A549 (cell line): ENCODE measurements at regions not wholly inside any gene's neighbourhood (a gene's known extent, or its start where the extent isn't known, plus 50 kb on each side); places are given as distances from the start of the nearest gene placed in this dataset.

Source experiments
- ATAC-seq, 2 experiments: fragments of 200-7000 bp in 1 of 2; fragments of >200 bp in 1 of 2; cut with Nextera tagmentation in 1 of 2; cut with Tn5 transposase in 1 of 2; 3 replicates each; pipeline versions ENCODE4 v1.8.0 to v1.9.1; 2018 to 2020; ENCODE audit warnings: mild to moderate bottlenecking in 1 of 2, moderate library complexity in 1 of 2
- CTCF ChIA-PET: fragments of 300-600 bp; sonication (Branson Sonifier 250); formaldehyde crosslinking; extraction: SDS; loops from one replicate; lab custom pipeline; 2021; ENCODE audit warnings: antibody characterized with exemption, inconsistent platforms; lab: Yijun Ruan, JAX
- POLR2A ChIA-PET: fragments of 350-600 bp; formaldehyde crosslinking; extraction: SDS; loops from one replicate; lab custom pipeline; 2021; ENCODE audit warnings: antibody characterized with exemption, inconsistent platforms; lab: Yijun Ruan, JAX
- DNase-seq, 2 experiments: peaks; one replicate each; pipeline versions ENCODE4 v3.0.0 to v3.0.0-alpha.2; 2011 to 2016; ENCODE audit warnings: low read depth in 1 of 2, low spot score in 1 of 2
- FAIRE-seq: peaks from 2 replicates; lab custom pipeline; 2011; peaks lifted over from hg19 to GRCh38; lab: Jason Lieb, UNC
- H3K27ac ChIP-seq, 2 experiments: fragments of >200 bp; sonication (Bioruptor Twin); formaldehyde crosslinking; 3 replicates each; pipeline ENCODE4 v1.5.1; 2016 to 2017
- H3K4me1 ChIP-seq: fragments of >200 bp; sonication (Bioruptor Twin); formaldehyde crosslinking; 3 replicates; pipeline ENCODE4 v1.6.1; 2016
- H3K4me2 ChIP-seq: fragments of >200 bp; sonication (Bioruptor Twin); formaldehyde crosslinking; 3 replicates; pipeline ENCODE4 v1.6.1; 2016
- H3K4me3 ChIP-seq: fragments of >200 bp; sonication (Bioruptor Twin); formaldehyde crosslinking; 3 replicates; pipeline ENCODE4 v1.5.1; 2016
- H3K9me3 ChIP-seq: fragments of >200 bp; sonication (Bioruptor Twin); formaldehyde crosslinking; 3 replicates; pipeline ENCODE4 v1.6.1; 2016
- BHLHE40 ChIP-seq: IDR thresholded peaks from 2 replicates; pipeline ENCODE4 v1.6.1; 2012; ENCODE audit warnings: low read depth, low read length, inconsistent platforms
- CHD4 ChIP-seq: fragments of 200-600 bp; sonication (generic); IDR thresholded peaks from 2 replicates; pipeline ENCODE4 v1.6.1; 2016; ENCODE audit warnings: antibody characterized with exemption, mild to moderate bottlenecking, borderline replicate concordance
- EHMT2 ChIP-seq: fragments of 200-600 bp; sonication (generic); IDR thresholded peaks from 2 replicates; pipeline ENCODE4 v1.6.1; 2016; ENCODE audit warnings: antibody characterized with exemption, low read depth, mild to moderate bottlenecking, moderate library complexity
- FOXS1 ChIP-seq: fragments of 250-450 bp; sonication (Bioruptor Pico); IDR thresholded peaks from 2 replicates; pipeline ENCODE4 v1.5.0; 2020; ENCODE audit warnings: mild to moderate bottlenecking, moderate library complexity
- JUNB ChIP-seq: fragments of >200 bp; sonication (Bioruptor Twin); formaldehyde crosslinking; IDR thresholded peaks from 2 replicates; pipeline ENCODE4 v1.6.1; 2016
- NPAS2 ChIP-seq: fragments of 250-450 bp; sonication (Bioruptor Pico); IDR thresholded peaks from 2 replicates; pipeline ENCODE4 v1.8.0; 2022; ENCODE audit warnings: mild to moderate bottlenecking, moderate library complexity, borderline replicate concordance
- NR3C1 ChIP-seq: fragments of >200 bp; sonication (Bioruptor Twin); formaldehyde crosslinking; IDR thresholded peaks from 3 replicates; pipeline ENCODE4 v1.6.1; 2017
- PHF8 ChIP-seq: fragments of 200-600 bp; sonication (generic); IDR thresholded peaks from 2 replicates; pipeline ENCODE4 v1.6.1; 2016; ENCODE audit warnings: low read depth, mild to moderate bottlenecking, antibody characterized with exemption, moderate library complexity, borderline replicate concordance
- POLR2A ChIP-seq: IDR thresholded peaks from 2 replicates; pipeline ENCODE4 v1.6.1; 2012; ENCODE audit warnings: mild to moderate bottlenecking, low read length
- RARB ChIP-seq: fragments of 250-450 bp; sonication (Bioruptor Pico); IDR thresholded peaks from 2 replicates; pipeline ENCODE4 v1.8.0; 2021; ENCODE audit warnings: mild to moderate bottlenecking, moderate library complexity
- RNF2 ChIP-seq: fragments of 200-600 bp; sonication (generic); IDR thresholded peaks from 2 replicates; pipeline ENCODE4 v1.6.1; 2016; ENCODE audit warnings: low read depth, mild to moderate bottlenecking, antibody characterized with exemption, moderate library complexity, borderline replicate concordance
- SREBF2 ChIP-seq: fragments of 450-650 bp; IDR thresholded peaks from 2 replicates; pipeline ENCODE4 v1.6.1; 2014; ENCODE audit warnings: mild to moderate bottlenecking, moderate library complexity
- TP53 ChIP-seq: fragments of 250-450 bp; sonication (Bioruptor Pico); IDR thresholded peaks from 2 replicates; pipeline ENCODE4 v1.5.0; 2021; ENCODE audit warnings: mild to moderate bottlenecking, moderate library complexity
- WGBS: methylation state at CpG from one replicate; pipeline ENCODE4 v1.1.6; 2017; ENCODE audit errors: missing lambda C conversion rate; 5-methylcytosine and 5-hydroxymethylcytosine counted together
- TF ChIP-seq, protein P1 (sequence below): fragments of 250-450 bp; sonication (Bioruptor Pico); IDR thresholded peaks from 2 replicates; pipeline ENCODE4 v1.5.0; 2021; ENCODE audit warnings: mild to moderate bottlenecking, moderate library complexity, borderline replicate concordance
- TF ChIP-seq, protein P2 (sequence below): fragments of 200-600 bp; sonication (generic); IDR thresholded peaks from 2 replicates; pipeline ENCODE4 v1.6.1; 2016; ENCODE audit warnings: antibody characterized with exemption, mild to moderate bottlenecking, moderate library complexity
- TF ChIP-seq, protein P3 (sequence below): fragments of >200 bp; sonication (Bioruptor Twin); formaldehyde crosslinking; IDR thresholded peaks from 3 replicates; pipeline ENCODE4 v1.5.1; 2016

DNA sequence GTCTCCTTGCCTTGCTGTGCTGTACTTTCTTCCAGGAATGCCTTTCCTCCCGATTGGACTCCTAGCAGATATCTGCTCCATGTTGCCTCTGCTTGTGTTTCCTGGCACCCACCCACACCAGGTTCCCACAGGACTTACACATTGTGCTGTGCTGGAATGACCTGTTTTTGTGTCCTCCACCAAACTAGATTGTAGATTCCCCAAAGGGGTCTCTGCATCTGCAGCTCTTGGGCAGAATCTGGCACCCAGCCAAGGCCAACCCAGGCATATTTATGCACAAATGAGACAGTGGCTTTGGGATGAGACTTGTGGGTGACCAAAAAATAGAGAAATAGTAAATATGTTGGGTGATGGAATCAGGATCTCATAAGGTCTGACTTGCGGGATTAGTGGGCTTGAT is 278.2 kb downstream of the RRAGC start:
- H3K4me1 ChIP-seq, result no peaks in the 10 kb centered on the region
- no peak overlapping the region for H3K27ac ChIP-seq
- WGBS, result 0% methylated on average over 2 of the region's 2 CpGs
- no peak for DNase-seq
- ATAC-seq, result no peak
- no peak for TF ChIP-seq FOXS1 (CRISPR knock-in tag)
- FAIRE-seq, result no peak
- CTCF ChIA-PET, result no interaction called here
- no peaks in the 10 kb centered on the region for H3K9me3 ChIP-seq
- no peak overlapping the region for H3K4me3 ChIP-seq
- POLR2A ChIA-PET, result no interaction called here
- no peak overlapping the region for H3K4me2 ChIP-seq

DNA sequence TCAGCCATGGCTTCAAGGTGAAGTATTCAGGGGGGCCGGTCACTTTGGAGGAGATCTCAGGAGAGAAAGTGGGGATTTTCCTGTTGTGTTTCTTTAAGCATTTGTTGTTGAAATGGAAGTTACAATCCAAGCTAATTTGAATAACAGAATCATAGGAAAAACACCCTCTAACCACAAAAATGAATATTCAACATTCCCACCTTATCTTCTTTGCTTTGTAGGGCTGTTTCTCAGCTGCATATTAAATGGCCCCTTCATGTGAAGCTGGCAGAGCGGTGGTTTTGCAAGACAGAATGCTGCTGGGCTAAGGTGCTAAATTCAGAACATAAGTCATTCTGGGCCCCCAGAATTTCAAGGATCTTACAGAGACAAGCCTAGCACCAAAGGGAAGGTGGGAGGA is 279.0 kb downstream of the RRAGC start:
- no peak overlapping the region for H3K27ac ChIP-seq
- no peaks in the 10 kb centered on the region for H3K4me1 ChIP-seq
- no peak for DNase-seq
- no peak overlapping the region for H3K4me2 ChIP-seq
- ChIA-PET POLR2A (no interaction called here), CTCF (no interaction called here)
- no peak overlapping the region for H3K4me3 ChIP-seq
- no peak for FAIRE-seq
- TF ChIP-seq JUNB (no peak), EHMT2 (no peak), RNF2 (no peak), POLR2A (no peak), NR3C1 (no peak), RARB (CRISPR knock-in tag) (no peak), BHLHE40 (no peak), TP53 (no peak)
- TF ChIP-seq, protein P1, sequence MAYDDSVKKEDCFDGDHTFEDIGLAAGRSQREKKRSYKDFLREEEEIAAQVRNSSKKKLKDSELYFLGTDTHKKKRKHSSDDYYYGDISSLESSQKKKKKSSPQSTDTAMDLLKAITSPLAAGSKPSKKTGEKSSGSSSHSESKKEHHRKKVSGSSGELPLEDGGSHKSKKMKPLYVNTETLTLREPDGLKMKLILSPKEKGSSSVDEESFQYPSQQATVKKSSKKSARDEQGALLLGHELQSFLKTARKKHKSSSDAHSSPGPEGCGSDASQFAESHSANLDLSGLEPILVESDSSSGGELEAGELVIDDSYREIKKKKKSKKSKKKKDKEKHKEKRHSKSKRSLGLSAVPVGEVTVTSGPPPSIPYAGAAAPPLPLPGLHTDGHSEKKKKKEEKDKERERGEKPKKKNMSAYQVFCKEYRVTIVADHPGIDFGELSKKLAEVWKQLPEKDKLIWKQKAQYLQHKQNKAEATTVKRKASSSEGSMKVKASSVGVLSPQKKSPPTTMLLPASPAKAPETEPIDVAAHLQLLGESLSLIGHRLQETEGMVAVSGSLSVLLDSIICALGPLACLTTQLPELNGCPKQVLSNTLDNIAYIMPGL, result no peak
- TF ChIP-seq, protein P2, sequence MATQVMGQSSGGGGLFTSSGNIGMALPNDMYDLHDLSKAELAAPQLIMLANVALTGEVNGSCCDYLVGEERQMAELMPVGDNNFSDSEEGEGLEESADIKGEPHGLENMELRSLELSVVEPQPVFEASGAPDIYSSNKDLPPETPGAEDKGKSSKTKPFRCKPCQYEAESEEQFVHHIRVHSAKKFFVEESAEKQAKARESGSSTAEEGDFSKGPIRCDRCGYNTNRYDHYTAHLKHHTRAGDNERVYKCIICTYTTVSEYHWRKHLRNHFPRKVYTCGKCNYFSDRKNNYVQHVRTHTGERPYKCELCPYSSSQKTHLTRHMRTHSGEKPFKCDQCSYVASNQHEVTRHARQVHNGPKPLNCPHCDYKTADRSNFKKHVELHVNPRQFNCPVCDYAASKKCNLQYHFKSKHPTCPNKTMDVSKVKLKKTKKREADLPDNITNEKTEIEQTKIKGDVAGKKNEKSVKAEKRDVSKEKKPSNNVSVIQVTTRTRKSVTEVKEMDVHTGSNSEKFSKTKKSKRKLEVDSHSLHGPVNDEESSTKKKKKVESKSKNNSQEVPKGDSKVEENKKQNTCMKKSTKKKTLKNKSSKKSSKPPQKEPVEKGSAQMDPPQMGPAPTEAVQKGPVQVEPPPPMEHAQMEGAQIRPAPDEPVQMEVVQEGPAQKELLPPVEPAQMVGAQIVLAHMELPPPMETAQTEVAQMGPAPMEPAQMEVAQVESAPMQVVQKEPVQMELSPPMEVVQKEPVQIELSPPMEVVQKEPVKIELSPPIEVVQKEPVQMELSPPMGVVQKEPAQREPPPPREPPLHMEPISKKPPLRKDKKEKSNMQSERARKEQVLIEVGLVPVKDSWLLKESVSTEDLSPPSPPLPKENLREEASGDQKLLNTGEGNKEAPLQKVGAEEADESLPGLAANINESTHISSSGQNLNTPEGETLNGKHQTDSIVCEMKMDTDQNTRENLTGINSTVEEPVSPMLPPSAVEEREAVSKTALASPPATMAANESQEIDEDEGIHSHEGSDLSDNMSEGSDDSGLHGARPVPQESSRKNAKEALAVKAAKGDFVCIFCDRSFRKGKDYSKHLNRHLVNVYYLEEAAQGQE, result no peak
- WGBS, result 24% methylated on average over 2 of the region's 2 CpGs
- H3K9me3 ChIP-seq, result no peaks in the 10 kb centered on the region
- ATAC-seq, result no peak

DNA sequence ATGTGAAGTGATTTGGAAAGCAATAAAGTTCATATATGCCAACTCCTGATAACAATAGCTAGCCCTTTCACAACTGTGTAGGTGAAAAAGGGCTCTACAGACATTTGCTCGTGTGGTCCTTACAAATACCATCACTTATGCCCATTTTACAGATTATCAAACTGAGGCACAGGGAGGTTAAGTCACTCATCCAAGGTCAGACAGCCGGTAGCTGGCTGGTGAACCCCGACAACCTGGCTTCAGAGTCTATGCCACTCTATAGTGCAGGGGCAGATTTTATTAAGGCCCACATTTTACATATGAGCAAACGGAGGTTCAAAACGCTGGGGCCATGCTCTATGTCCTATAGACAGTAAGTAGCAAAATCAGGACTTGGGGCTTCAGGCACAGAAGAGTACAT is 280.5 kb downstream of the RRAGC start:
- WGBS, result 40% methylated on average over 5 of the region's 5 CpGs
- no peaks in the 10 kb centered on the region for H3K9me3 ChIP-seq
- no peak overlapping the region for H3K4me2 ChIP-seq
- H3K27ac ChIP-seq, result no peak overlapping the region
- FAIRE-seq (no peak), ATAC-seq (no peak), DNase-seq (no peak)
- TF ChIP-seq NPAS2 (CRISPR knock-in tag), result no peak
- TF ChIP-seq PHF8, result no peak
- TF ChIP-seq SREBF2, result no peak
- TF ChIP-seq, protein P3, sequence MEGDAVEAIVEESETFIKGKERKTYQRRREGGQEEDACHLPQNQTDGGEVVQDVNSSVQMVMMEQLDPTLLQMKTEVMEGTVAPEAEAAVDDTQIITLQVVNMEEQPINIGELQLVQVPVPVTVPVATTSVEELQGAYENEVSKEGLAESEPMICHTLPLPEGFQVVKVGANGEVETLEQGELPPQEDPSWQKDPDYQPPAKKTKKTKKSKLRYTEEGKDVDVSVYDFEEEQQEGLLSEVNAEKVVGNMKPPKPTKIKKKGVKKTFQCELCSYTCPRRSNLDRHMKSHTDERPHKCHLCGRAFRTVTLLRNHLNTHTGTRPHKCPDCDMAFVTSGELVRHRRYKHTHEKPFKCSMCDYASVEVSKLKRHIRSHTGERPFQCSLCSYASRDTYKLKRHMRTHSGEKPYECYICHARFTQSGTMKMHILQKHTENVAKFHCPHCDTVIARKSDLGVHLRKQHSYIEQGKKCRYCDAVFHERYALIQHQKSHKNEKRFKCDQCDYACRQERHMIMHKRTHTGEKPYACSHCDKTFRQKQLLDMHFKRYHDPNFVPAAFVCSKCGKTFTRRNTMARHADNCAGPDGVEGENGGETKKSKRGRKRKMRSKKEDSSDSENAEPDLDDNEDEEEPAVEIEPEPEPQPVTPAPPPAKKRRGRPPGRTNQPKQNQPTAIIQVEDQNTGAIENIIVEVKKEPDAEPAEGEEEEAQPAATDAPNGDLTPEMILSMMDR, result no peak
- TF ChIP-seq CHD4, result no peak
- H3K4me1 ChIP-seq, result no peaks in the 10 kb centered on the region
- POLR2A ChIA-PET, result no interaction called here
- no peak overlapping the region for H3K4me3 ChIP-seq
- CTCF ChIA-PET, result no interaction called here
